GM12874 (cell line): ENCODE measurements at regions not wholly inside any gene's neighbourhood (a gene's known extent, or its start where the extent isn't known, plus 50 kb on each side); places are given as distances from the start of the nearest gene placed in this dataset.

Source experiments
- CTCF ChIP-seq: IDR thresholded peaks from 2 replicates; pipeline ENCODE4 v1.5.1; 2011; ENCODE audit warnings: low read depth, mild to moderate bottlenecking, control low read depth, low read length, moderate library complexity; ENCODE audit not compliant: insufficient read depth

DNA sequence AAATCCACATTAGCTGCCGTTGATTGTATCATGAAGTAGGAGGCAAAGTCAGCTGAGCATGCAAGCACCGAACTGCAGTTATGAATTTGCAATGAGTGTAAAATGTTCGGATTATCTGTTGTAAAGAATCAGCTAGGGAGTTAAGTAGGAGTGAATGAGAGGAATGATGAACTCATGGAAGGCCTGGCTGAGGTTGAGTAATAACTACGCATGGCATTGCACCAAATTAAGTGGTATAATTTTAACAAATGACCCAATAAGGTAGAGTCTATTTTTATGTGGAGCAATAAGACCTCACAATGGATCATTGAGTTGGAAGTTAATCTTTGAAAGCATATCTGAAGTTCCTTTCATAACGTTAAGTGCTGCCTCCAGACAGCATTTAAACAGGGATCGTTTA lies 288.2 kb upstream of the CHST9 start:
- TF ChIP-seq CTCF: no peak

DNA sequence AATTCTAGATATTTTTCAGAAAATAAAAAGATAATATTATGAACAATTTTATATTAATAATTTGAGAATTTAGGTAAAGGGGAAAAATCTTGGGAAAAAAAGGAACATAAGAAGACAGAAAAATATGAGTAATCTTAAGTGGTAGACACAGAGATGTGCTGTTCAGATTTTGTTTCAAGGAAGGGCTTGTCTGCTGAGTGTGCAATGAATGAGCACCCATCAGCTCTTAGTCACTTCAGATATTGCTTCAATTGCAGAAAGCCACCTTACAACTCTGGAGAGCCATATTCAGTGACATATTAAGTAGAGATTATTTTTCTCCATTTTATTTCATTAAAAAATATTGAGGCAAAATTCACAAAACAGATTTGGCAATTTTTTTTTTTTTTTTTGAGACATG lies 282.0 kb upstream of the CHST9 start:
- no peak for TF ChIP-seq CTCF

DNA sequence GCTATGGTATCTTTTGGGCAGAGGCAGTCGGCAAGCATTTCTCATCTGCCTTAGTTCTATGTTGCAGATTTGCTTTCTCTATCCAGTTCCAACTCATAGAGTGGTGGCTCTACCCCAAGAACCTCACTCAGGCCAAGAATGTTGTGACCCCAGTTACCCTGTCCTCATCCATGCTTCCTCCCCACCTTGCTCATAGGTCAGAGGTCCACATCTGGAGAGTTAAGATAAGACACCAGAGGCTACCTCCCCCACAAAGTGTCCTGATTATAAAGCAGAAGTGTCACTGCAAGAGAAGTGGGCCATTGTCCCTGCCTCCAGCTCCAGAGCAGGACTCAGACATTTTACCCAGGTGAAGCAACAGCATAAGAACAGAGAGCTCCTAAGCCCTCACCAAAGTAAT lies 276.8 kb upstream of the CHST9 start:
- TF ChIP-seq CTCF: no peak

- no peak for TF ChIP-seq CTCF
These were observed 264.0 kb upstream of the CHST9 start for GRCh38 chr18:27449104-27449503.

GRCh38 chr18:27447930-27448329 lies 262.8 kb upstream of the CHST9 start:
- no peak for TF ChIP-seq CTCF

DNA sequence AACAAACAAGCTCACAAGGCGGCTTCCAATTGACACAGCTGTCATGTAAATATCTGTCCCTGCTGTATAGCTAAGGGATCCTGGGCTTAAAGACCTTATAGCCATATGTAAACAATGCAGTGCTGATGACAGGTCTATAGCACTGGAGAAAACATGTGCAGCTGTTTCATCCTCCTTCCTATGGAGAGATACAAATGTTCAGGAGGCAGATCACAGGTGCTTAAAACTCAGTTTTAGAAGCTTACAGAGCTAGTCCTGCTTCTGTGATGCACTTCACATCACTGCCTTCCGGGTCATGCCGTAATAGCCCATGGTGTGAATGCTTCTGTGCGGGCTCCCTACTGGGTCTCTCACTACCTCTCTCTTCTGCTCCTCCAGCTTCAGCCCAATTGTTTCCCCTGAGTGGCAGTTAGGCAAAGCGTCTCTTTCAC lies 262.4 kb upstream of the CHST9 start:
- no peak for TF ChIP-seq CTCF

GRCh38 chr18:27430595-27430994 lies 245.5 kb upstream of the CHST9 start:
- no peak for TF ChIP-seq CTCF

GRCh38 chr18:27428716-27429475 lies 243.8 kb upstream of the CHST9 start:
- TF ChIP-seq CTCF: no peak
